Ecto neural progenitor cell (in vitro differentiated cells): ENCODE measurements at regions not wholly inside any gene's neighbourhood (a gene's known extent, or its start where the extent isn't known, plus 50 kb on each side); places are given as distances from the start of the nearest gene placed in this dataset.
"Not testable (repeated sequence)": the region's sequence is repeated elsewhere in the genome, so short reads cannot be mapped to it uniquely, and the experiment has no call there.

ENCODE experiments used
- DNase-seq: peaks from one replicate; pipeline ENCODE4 v3.0.0-alpha.2; 2018; ENCODE audit warnings: low spot score

DNA sequence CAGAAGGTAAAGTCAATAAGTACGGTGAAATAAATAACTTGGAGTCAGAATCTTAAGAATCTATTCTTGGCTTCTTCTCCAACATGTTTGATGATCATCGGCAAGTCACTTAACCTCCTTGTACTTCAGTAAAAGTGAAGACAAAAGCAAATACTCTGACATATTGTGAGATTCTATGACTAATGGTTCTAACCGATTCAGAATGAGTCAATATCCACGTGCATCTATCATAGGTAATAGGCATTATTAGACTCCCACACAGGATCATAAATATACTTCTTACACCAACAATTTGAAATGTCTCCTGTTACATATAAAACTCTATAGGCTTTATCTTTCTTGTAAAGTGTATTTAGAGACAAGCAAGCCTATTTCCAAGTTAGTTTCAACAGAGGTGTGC is 144.4 kb upstream of the ATXN7L3B start:
- DNase-seq: no peak

DNA sequence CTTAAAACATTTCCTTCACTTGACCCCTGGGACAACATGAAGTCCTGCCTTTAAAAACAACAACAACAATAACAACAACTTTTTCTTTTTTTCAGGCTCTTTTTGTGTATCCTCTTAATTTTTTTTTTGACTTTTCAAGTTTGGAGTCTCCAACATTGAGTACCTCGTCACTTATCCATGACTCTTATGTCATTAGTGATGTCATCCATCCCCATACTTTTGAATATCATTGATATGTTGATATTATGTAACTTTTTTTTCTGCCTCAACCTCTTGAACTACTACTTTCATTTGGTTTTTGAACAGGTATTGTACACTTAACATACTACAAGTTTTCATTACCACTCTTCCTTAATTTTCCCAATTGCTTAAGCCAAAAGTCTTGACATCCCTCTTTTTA is 143.0 kb upstream of the ATXN7L3B start:
- DNase-seq: no peak

DNA sequence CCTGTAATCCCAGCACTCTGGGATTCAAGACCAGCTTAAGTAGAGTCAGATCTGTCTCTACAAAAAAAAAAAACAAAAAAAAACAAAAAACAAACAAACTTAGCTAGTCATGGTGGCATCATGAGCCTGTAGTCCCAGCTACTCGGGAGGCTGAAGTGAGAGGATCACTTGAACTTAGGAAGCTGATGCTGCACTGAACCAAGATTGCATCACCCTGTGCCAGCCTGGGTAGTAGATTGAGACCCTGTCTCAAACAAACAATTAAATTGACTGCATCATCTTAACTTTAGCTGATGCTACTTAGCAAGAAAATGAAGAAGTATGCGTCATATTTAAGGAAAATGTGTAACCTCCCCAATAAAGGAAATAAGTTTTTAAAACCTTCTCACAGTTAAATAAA is 136.6 kb upstream of the ATXN7L3B start:
- DNase-seq: no peak

DNA sequence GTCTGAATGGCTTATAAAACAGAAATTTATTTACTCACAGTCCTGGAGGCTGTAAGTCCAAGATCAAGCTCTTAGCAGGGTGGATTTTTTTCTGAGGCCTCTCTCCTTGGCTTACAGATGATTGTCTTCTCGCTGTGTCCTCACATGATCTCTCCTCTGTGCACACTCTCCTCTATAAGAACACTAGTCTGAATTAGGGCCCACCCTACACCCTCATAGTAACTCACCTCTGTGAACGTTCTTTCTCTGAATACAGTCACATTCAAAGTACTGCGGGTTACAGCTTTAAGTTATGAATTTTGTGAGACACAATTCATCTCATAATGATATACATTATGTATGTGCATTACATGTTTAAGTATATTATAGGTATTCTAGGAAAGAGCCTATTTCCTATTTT is 135.7 kb upstream of the ATXN7L3B start:
- DNase-seq: no peak

DNA sequence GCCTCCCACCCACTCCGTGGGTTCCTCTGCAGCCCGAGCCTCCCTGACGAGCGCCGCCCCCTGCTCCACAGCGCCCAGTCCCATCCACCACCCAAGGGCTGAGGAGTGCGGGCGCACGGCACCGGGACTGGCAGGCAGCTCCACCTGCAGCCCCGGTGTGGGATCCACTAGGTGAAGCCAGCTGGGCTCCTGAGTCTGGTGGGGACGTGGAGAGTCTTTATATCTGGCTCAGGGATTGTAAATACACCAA is 134.5 kb upstream of the ATXN7L3B start:
- DNase-seq: not testable (repeated sequence)

DNA sequence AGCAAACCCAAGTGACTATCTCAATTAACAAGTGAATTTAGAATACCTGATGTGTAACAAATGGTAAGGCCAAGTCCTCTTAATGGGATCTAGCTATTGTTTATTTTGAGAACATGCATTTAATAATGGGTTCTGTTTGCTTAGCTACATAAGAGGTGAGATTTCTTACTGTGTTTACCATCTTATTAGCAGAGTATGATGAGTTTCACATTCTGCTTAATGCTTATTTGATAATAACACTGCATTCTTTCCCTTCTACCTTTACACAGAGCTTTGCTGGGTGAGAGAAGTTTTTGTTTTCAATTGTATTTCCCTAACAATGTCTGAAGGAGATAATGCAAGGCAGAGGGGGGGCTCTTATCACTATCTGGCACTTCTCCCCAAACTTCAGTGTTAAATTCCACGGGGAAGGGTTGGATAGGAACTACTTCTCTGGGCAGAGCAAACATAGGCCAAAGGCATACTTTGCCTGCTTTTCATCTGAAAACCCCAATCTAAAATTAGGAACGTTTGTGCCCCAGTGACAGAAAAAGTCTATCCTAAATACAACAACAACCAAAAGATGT is 129.0 kb upstream of the ATXN7L3B start:
- no peak for DNase-seq

DNA sequence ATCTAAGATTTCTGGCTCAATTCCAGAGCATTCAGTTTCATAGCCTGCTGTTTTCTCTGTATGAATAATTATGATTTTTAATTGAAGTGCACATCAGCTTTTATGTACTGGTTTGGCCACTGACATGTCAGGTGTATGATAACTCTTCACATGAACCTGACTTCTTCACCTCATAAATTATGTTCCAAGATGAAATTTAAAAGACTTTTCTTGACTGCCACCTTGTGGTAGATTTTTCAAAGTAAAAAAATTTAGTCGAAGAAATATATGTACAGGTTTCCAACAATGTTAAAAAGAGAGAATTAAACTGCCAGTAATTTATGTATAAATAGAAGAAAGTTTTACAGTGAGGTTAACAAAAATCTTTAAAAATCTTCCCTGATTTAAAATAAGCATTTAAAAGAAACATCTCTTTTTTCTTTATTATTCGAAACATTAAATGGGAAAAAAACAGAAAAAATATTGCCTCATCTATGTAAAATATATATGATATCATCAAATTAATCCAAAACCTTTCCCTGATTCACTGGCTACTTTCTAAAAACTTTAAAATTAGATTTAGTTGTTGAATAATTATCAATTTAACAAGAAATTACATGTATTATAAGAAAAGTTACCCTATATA is 124.9 kb upstream of the ATXN7L3B start:
- DNase-seq: no peak

DNA sequence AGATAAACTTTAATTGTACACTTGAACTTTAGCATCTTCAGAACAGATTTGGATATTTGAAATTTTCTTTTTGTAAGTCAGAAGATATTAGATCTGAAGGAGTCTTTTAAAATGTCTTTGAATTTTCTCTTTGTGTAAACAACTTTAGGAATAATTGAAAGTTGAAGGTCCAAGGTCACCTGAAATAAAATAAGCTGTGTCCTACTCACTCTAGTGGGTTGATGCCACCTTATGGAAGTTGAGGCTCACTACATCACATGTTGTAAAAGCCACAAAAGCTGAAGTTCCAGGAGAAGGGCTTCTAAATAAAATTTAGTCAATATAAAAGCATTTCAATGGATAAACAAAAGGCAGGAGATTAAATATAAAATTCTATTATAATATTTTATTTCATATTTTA is 122.0 kb upstream of the ATXN7L3B start:
- DNase-seq: no peak

DNA sequence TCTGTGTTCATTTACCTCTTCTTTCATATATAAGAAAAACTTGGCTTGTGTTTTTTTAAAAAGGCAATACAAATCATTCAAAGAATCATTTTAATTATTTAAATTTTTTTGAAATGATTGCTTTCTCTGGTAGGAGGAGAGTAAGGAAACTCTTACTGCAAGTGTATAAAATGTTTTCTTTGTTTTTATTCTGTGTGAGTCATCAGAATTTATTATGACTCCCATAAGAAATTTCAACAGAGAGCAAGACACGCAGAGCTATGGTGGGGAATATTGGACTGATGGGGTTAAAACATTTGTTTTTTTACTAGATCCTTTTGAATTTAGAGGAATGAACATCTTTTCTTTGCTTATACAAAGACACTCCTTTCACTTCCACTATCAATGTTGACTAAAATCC is 119.1 kb upstream of the ATXN7L3B start:
- no peak for DNase-seq

DNA sequence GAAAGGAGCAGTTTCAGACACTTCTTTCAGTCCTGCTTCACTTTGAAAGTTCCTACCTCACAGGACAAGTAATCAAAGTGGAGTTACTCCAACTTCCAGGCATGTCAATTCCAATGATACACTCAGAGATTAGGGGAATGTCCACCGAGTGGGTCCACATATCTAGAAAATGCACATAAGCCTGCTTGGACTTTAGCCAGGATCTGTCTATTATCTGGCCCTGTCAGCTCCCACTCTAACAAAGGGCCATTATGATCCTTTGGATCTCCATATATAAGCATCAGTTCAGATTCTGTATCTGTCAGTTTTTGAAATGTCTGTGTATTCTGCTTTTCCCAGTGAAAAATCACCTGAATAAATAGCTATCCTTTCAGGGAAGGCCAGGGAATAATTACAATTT is 112.9 kb upstream of the ATXN7L3B start:
- DNase-seq: no peak

DNA sequence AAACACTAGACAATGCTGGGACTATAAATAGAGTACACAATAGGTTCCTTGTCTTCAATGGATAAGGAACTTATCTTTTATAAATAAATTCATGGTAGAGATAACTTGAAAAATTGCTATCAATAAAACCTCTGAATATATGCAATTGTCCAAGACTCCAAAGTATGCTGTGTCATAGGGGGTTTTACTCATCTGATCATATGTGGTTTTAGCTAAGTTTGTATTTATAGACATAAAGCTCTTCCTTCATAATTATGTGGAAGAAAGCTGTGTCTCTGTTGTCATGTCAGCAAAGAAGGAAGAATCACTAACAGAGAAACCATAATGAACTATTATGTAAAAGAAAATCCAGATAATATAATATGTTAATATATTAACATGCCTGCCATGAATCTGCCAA is 111.5 kb upstream of the ATXN7L3B start:
- no peak for DNase-seq

DNA sequence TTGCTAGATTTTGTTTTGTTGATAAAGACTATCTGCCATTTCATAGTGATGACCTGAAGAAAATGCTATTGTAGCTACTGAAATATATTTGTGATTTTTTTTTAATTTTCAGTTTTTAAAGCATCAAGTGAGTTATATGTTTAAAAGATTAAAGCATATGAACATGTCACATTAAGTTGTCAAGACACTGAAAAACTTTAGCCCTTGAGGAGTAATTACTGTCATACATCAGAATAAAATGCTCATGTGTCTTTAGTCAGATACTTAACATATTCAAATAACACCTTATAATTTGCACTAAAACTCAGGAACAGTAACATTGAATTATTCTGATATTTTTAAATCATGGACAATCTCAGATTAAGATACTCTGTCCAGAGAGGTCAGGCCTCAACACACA is 108.1 kb upstream of the ATXN7L3B start:
- DNase-seq: no peak

DNA sequence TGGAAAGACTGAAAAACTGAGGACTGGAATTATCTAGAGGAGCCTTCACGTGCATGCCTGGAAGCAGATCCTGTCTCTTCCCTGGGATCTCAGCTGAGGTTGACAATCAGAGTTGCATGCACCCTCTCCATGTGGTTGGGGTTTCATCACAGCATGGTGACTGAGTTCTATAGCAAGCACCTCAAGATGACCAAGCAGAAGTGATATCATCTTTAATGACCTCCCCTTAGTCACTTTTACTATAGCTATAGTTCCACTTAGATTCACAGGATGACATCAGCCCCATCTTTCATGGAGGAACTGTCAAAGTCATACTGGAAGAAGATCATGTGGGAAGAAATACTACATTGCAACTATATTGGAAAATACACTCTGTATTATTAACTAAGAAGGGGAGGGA is 105.8 kb upstream of the ATXN7L3B start:
- no peak for DNase-seq

DNA sequence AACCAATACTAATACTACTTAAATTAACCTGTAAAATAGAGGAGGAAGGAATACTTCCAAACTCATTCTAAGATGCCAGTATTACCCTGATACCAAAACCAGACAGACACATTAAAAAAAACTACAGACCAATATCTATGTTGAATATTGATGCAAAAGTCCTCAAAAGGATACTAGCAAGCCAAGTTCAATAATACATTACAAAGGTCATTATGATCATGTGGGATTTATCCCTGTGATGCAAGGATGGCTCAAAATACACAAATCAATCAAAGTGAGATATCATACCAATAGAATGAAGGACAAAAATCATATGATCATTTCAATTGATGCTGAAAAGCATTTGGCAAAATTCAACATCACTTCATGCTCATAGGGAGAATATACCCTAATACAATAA is 97.2 kb upstream of the ATXN7L3B start:
- DNase-seq: no peak

DNA sequence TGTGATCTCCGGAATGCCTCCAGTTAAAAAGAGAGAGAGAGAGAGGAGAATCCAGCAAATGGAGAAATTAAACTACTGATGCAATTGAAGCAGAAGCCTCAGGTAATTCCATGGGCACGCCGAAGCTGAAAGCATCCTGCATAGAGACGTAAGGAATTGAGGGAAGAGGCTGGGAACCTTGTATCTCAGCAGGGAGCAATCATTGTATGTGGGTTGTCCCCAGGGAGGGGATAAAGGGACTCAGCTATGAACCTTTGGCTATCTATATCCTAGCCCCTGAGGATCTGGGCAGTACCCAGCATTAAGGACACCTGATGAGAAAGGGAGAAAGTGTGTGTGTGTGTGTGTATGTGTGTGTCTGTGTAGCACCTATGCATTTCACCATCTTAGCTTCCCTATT is 95.8 kb upstream of the ATXN7L3B start:
- DNase-seq: no peak

DNA sequence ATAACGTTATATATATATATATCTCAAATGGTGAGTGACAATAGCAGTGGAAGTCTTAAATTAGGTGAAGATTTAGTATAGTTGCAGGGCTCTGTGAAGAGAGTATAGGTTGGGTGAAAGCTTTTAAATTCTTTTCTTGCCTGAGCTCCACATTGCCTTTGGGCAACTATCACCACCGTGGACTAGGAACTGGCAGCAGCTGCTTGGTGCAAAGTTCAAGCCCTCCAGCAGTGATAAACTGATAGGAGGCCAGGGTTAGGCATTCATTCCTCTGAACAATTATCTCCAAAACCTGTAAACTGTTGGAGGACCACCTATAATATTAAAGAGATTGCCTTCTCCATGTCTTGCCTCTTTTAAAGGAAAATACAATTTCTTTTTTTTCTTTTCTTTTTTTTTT is 91.2 kb upstream of the ATXN7L3B start:
- no peak for DNase-seq

DNA sequence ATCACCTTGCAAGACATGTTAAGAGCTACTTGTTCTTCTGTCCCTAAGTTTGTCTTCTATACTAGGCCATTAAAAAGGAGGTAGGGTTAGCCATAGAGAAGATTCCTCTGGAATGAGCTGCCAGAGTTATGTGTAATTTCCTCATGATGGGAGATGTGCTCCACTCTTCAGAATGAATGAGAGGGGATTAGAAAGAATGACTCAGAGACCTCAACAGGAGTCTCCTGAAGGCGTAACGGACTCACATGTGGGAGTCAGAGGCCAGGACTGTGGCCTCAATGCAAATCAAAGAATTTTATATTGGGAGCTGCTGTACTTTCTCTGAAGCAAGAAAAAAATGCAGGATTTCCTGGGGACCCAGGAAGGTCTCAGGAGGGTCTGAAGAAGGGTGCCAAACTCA is 87.8 kb upstream of the ATXN7L3B start:
- no peak for DNase-seq

DNA sequence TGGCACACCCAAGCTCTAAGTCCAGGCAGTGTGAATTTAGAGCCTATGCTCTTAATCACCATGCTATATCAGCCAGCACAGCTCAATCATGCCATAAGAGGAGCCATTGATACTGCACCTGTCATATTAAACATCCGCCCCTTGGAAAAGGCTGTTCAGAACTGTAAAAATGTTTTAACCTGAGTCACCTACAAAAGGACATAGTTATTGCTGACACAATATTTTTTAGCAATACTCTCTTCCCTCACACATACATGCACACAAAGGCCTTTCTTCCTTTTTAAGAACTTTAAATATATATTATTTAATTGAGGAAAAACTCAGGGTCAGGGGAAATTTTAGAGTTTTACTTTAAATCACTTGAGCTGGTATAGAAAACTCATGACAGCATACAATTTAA is 83.5 kb upstream of the ATXN7L3B start:
- DNase-seq: no peak

DNA sequence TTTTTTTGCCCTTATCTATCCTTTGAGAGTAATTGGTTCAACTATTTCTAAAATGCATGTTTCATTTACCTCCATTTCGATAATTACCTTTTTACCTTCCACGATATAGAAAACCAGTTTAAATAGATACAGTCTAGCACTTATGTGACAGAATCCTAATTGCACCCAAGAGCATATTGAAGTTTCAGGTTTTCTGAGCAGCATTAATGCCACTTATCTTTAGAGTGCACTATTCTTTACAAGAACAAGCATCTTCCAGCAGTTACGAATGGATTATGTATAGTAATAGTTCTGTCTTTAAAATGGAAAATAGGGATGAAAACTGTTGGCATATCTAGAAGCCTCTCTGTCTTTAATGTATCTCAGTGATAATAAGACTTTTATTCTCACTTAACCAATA is 82.2 kb upstream of the ATXN7L3B start:
- DNase-seq: no peak

DNA sequence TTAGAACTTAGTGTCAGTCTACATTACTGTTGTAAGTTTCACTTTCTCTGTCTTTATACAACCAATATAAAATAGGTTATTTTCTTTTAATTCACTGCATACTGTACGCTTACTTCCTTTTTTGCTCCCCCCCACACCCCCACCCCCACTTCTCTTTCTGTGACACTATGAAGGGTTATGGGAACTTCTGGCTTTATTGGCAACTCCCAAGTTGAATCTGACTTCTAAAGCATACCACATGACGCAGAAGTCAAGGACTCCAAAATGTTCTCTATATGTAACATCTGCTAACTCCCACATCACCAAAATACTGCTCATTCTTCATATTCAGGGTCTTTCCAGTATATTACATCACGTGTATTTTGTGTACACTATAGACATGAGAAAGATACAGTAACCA is 81.2 kb upstream of the ATXN7L3B start:
- no peak for DNase-seq

DNA sequence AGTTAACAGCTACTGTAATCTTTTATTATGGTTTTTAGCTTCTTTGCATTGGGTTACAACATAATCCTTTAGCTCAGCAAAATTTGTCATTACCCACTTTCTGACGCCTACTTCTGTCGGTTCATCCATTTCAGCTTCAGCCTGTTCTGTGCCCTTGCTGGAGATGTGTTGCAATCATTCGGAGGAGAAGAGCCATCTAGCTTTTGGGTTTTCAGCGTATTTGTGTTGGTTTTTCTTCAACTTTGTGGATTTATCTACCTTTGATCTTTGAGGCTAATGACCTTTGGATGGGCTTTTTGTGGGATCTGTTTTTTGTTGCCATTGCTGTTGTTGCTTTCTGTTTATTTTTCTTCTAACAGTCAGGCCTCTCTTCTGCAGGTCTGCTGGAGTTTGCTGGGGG is 69.2 kb upstream of the ATXN7L3B start:
- no peak for DNase-seq

DNA sequence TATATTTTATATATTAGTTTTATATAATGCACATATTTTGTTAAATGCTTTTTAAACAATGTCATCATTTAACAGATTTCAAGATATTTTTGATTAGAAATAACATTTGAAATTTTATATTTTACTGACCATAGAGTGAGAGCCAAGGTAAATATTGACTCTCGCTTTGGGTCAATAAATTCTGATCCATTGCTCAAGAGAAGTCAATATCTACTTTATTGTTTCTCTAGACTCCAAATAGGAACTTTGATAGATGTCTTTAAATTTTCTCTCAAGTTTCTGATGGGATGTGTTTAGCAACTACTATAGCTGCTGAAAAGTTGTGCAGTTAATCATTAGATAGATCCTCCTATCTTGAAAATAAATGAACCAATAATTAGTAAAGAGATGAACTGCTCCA is 61.4 kb upstream of the ATXN7L3B start:
- DNase-seq: no peak

DNA sequence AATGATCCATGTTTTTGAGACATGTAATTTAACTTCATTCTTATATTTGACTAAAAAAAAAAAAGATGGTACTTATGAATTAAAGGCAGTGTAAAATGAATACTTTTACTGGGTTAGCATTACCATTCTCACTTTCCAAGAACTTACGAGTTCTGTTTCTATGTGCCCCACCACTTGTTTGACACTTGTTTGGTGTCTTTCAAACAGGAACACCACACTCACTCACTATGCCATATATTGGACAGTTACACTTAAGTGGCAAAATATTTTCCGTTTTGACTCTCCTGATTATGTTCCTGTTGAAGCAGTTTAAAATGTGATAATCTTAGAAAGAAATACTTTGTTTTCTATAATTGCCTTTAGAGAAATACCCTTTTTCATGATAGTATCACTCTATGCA is 56.6 kb upstream of the ATXN7L3B start:
- no peak for DNase-seq

DNA sequence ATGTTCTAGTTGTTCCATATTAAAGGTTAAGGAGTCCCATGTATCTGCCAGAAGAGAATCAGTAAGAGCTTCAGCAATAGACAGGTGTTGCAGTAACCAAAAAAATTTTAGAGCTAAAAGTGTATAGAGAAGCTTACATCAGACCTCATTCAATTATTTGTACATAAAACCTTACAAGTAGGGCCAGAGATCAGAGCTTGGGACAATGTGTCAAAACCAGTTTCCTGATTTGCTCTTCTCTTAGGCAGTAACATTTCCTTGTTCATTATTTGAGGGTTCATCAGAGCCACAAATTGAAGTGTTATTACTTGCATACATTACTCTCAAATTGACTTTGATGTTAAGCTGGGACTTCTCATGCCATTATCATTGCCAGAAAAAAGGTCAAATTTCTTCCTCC is 55.5 kb upstream of the ATXN7L3B start:
- DNase-seq: no peak

DNA sequence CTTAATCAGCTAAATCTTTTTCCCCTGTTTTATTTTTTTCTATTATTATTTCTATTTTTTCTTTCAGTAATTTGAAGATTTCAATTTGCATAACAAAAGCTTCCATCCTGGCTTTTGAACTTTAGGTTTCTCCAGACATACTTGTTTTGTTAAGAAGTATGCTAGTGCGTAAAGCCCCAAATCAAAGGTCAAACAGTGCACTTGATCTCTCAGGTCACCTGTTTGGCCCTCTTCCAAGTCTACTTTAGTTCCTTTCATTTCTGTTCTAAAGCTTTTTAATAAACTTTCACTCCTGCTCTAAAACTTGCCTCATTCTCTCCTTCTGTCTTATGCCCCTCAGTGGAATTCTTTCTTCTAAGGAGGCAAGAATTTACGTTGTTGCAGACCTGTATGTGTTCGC is 54.6 kb upstream of the ATXN7L3B start:
- no peak for DNase-seq
